ENCODE measurements at regions not wholly inside any gene's neighbourhood (a gene's known extent, or its start where the extent isn't known, plus 50 kb on each side); places are given as distances from the start of the nearest gene placed in this dataset.

GRCh38 chr12:48414021-48414420 is 58.3 kb upstream of the ANP32D start:
- TF ChIP-seq, protein P1, sequence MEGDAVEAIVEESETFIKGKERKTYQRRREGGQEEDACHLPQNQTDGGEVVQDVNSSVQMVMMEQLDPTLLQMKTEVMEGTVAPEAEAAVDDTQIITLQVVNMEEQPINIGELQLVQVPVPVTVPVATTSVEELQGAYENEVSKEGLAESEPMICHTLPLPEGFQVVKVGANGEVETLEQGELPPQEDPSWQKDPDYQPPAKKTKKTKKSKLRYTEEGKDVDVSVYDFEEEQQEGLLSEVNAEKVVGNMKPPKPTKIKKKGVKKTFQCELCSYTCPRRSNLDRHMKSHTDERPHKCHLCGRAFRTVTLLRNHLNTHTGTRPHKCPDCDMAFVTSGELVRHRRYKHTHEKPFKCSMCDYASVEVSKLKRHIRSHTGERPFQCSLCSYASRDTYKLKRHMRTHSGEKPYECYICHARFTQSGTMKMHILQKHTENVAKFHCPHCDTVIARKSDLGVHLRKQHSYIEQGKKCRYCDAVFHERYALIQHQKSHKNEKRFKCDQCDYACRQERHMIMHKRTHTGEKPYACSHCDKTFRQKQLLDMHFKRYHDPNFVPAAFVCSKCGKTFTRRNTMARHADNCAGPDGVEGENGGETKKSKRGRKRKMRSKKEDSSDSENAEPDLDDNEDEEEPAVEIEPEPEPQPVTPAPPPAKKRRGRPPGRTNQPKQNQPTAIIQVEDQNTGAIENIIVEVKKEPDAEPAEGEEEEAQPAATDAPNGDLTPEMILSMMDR (conservative IDR thresholded peaks at IDR 0.05; ENCODE audit: low read length), result no peak
- TF ChIP-seq EZH2phosphoT487 (IDR thresholded peaks at IDR 0.05; ENCODE audit: borderline replicate concordance), result no peak
